ENCODE measurements at regions not wholly inside any gene's neighbourhood (a gene's known extent, or its start where the extent isn't known, plus 50 kb on each side); places are given as distances from the start of the nearest gene placed in this dataset.

DNA sequence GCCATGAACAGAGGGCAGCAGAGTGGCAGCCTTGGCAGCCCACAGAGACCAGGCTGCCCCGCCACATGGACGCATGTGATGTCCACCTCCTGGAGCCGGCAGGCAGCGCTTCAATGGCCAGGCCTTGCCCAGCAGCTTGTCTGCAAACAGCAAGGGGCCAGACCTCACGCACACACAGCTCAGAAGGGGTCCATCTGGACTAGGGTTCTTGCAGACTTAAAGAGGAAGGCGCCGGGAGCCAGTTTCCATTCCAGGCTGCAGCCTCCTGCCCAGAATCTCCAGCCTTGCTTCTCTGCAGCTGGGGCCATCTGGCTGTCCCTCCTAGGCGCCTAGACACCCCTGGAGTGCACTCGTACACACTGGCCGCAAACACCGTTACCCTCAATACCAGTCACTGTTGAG is 91.9 kb upstream of the TMEM45B start:
- FAIRE-seq: no peak
- TF ChIP-seq POLR2AphosphoS5 (IDR thresholded peaks at IDR 0.05; ENCODE audit: low read depth, low read length) (no peak), POLR2A (IDR thresholded peaks at IDR 0.05; ENCODE audit: low read depth, low read length) (no peak), SPI1 (IDR thresholded peaks at IDR 0.05; ENCODE audit: low read depth, low read length) (no peak), PAX5 (IDR thresholded peaks at IDR 0.05; ENCODE audit: insufficient read depth, low read length, severe bottlenecking) (no peak), POU2F2 (IDR thresholded peaks at IDR 0.05; ENCODE audit: low read depth, low read length) (no peak), TAF1 (IDR thresholded peaks at IDR 0.05; ENCODE audit: low read depth, low read length) (no peak)
- DNase-seq (ENCODE audit: insufficient read length, low spot score): no peak

DNA sequence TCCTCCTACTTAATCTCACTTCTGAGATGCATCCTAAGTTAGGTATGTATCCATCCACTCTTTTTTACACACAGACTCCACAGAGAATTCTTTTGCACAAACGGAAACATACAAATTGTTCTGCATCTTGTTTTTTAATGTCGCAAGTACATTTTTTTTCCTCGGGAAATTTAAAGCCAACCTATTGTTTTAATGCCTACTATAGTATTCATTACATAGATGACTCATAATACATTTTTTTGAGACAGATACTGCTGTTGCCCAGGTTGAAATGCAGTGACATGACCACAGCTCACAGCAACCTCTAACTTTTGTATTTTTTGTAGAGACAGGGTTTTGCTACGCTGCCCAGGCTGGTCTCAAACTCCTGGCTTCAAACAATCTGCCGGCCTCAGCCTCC is 90.8 kb upstream of the TMEM45B start:
- DNase-seq (ENCODE audit: insufficient read length, low spot score) (no peak), FAIRE-seq (no peak)
- no peak for TF ChIP-seq POLR2A (IDR thresholded peaks at IDR 0.05; ENCODE audit: low read depth, low read length)
- TF ChIP-seq TAF1 (IDR thresholded peaks at IDR 0.05; ENCODE audit: low read depth, low read length): no peak
- no peak for TF ChIP-seq POU2F2 (IDR thresholded peaks at IDR 0.05; ENCODE audit: low read depth, low read length)
- no peak for TF ChIP-seq POLR2AphosphoS5 (IDR thresholded peaks at IDR 0.05; ENCODE audit: low read depth, low read length)
- TF ChIP-seq SPI1 (IDR thresholded peaks at IDR 0.05; ENCODE audit: low read depth, low read length): no peak
- no peak for TF ChIP-seq PAX5 (IDR thresholded peaks at IDR 0.05; ENCODE audit: insufficient read depth, low read length, severe bottlenecking)

DNA sequence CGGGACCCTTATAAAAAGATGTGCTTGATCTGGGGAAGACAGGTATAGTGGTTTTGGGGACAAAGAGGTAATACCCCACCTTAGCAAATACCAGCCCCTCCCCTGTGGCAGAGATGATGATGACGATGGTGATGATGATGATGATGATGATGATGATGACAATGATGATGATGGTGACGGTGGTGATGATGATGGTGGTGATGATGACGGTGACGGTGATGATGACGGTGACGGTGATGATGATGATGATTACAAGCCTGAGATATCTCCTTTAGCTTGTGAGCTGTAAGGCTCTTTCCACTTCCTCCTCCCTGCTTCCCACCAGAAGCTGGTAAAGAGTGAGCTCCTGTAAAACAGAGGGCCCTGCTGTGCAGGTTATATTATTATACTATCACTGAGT is 89.5 kb upstream of the TMEM45B start:
- TF ChIP-seq TAF1 (IDR thresholded peaks at IDR 0.05; ENCODE audit: low read depth, low read length) (no peak), POLR2AphosphoS5 (IDR thresholded peaks at IDR 0.05; ENCODE audit: low read depth, low read length) (no peak), PAX5 (IDR thresholded peaks at IDR 0.05; ENCODE audit: insufficient read depth, low read length, severe bottlenecking) (no peak), POLR2A (IDR thresholded peaks at IDR 0.05; ENCODE audit: low read depth, low read length) (no peak), POU2F2 (IDR thresholded peaks at IDR 0.05; ENCODE audit: low read depth, low read length) (no peak)
- FAIRE-seq: no peak

DNA sequence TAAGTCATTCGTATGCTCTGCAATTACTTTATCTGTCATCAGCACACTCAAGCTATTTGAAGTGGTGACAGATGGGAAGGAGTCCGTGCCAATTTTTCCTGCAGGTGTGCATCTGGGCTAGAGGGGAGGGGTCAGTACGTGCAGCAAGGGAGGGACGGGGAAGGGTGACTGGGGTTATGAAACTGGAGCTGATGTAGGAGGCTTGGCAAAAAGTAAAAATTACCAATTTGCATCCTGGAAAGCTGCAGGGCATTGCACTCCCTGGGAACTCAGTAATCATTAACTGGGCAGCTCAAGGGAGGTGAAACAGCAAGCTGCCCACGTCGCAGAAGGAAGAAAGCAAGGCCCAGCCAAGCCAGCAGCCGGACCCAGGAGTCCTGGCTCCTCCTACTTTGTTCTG is 87.1 kb upstream of the TMEM45B start:
- DNase-seq (ENCODE audit: insufficient read length, low spot score) (no peak), FAIRE-seq (no peak)
- TF ChIP-seq PAX5 (IDR thresholded peaks at IDR 0.05; ENCODE audit: insufficient read depth, low read length, severe bottlenecking) (no peak), SPI1 (IDR thresholded peaks at IDR 0.05; ENCODE audit: low read depth, low read length) (no peak), POLR2AphosphoS5 (IDR thresholded peaks at IDR 0.05; ENCODE audit: low read depth, low read length) (no peak), TAF1 (IDR thresholded peaks at IDR 0.05; ENCODE audit: low read depth, low read length) (no peak), POLR2A (IDR thresholded peaks at IDR 0.05; ENCODE audit: low read depth, low read length) (no peak), POU2F2 (IDR thresholded peaks at IDR 0.05; ENCODE audit: low read depth, low read length) (no peak)

More for the DNA sequence above, 89.5 kb upstream of the TMEM45B start:
- no peak for DNase-seq (ENCODE audit: insufficient read length, low spot score)

DNA sequence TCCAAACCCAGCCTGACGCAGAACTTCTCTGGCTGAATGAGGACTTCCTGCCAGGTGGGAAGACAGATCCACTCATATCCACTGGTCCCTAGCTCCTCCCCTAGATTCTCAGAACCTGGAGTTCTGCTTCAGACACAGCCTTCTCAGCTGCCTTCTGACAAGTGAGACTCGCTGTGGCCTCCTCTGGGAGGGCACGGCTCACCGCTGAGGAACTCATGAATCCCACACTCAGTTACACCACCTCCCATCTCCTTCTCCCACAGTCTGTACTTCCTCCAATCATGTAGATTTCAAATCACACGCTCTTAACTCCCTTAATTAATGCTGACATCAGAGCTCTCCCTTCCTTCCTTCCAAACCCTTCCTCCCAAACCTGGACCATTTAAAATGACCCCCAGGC is 86.4 kb upstream of the TMEM45B start:
- TF ChIP-seq POLR2A (IDR thresholded peaks at IDR 0.05; ENCODE audit: low read depth, low read length): no peak
- no peak for TF ChIP-seq POLR2AphosphoS5 (IDR thresholded peaks at IDR 0.05; ENCODE audit: low read depth, low read length)
- no peak for TF ChIP-seq PAX5 (IDR thresholded peaks at IDR 0.05; ENCODE audit: insufficient read depth, low read length, severe bottlenecking)
- no peak for TF ChIP-seq POU2F2 (IDR thresholded peaks at IDR 0.05; ENCODE audit: low read depth, low read length)
- TF ChIP-seq SPI1 (IDR thresholded peaks at IDR 0.05; ENCODE audit: low read depth, low read length): no peak
- TF ChIP-seq TAF1 (IDR thresholded peaks at IDR 0.05; ENCODE audit: low read depth, low read length): no peak
- no peak for FAIRE-seq

DNA sequence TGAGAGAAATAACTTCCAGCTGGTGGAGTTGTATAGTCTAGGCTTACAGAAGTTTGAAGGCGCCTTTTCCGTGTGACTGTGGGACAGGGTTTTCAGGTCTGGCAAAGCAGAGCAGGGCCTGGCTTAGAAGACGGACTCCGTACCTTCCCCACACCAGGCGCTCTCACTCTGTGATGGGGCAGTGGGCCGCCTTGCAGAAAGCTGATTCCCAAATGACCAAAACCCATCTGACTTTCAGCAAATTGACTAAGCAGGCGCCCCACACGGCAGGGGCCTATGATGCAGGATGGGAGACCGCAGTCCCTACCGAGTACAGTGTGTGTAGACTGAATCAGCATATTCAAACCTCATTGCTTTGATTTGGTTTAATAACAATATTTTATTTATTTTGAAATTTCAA is 85.8 kb upstream of the TMEM45B start:
- FAIRE-seq (no peak), DNase-seq (ENCODE audit: insufficient read length, low spot score) (no peak)
- TF ChIP-seq POU2F2 (IDR thresholded peaks at IDR 0.05; ENCODE audit: low read depth, low read length) (no peak), SPI1 (IDR thresholded peaks at IDR 0.05; ENCODE audit: low read depth, low read length) (no peak), TAF1 (IDR thresholded peaks at IDR 0.05; ENCODE audit: low read depth, low read length) (no peak), POLR2A (IDR thresholded peaks at IDR 0.05; ENCODE audit: low read depth, low read length) (no peak), POLR2AphosphoS5 (IDR thresholded peaks at IDR 0.05; ENCODE audit: low read depth, low read length) (no peak), PAX5 (IDR thresholded peaks at IDR 0.05; ENCODE audit: insufficient read depth, low read length, severe bottlenecking) (no peak)

More for the DNA sequence above, 86.4 kb upstream of the TMEM45B start:
- no peak for DNase-seq (ENCODE audit: insufficient read length, low spot score)

DNA sequence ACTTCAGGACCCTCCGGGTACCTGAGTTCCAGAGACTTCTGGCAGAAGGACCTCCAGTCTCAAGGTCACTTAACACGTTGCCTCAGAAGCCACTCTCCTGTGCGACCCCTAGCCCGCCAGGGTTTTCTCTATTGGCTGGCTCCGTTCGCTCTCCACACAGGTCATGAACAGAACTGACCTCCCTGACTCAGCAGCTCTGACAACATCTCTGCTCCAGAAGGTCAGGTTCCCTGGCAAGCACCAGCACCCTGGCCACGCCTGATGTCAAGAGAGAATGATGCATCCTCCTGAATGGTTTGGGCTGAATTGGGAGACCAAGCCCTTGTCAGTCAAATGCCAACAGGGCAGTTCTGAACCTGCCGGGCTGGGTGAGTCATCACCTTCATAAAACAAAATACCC is 84.3 kb upstream of the TMEM45B start:
- TF ChIP-seq POLR2A (IDR thresholded peaks at IDR 0.05; ENCODE audit: low read depth, low read length) (no peak), POU2F2 (IDR thresholded peaks at IDR 0.05; ENCODE audit: low read depth, low read length) (no peak), PAX5 (IDR thresholded peaks at IDR 0.05; ENCODE audit: insufficient read depth, low read length, severe bottlenecking) (no peak), TAF1 (IDR thresholded peaks at IDR 0.05; ENCODE audit: low read depth, low read length) (no peak), POLR2AphosphoS5 (IDR thresholded peaks at IDR 0.05; ENCODE audit: low read depth, low read length) (no peak), SPI1 (IDR thresholded peaks at IDR 0.05; ENCODE audit: low read depth, low read length) (no peak)
- no peak for DNase-seq (ENCODE audit: insufficient read length, low spot score)
- no peak for FAIRE-seq

DNA sequence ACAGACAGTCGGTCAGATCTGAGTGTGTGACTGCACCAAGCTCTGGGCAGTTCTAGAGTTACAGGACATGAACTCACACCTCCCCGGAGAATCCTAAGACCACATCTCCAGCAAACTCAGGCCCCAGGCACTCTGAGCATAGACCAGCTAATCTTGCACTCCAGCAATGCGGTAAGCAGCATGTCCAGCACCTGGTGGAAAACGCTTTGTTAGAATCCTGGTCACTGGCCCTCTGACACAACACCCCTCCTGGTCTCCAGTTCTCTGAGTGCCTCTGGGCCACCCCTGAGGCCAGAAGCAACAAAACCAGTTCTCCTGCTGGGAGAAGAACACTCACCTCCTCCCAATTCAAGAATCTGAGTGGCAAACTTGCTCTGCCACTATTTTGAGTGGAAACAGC is 82.7 kb upstream of the TMEM45B start:
- no peak for DNase-seq (ENCODE audit: insufficient read length, low spot score)
- FAIRE-seq: no peak
- no peak for TF ChIP-seq POU2F2 (IDR thresholded peaks at IDR 0.05; ENCODE audit: low read depth, low read length)
- no peak for TF ChIP-seq SPI1 (IDR thresholded peaks at IDR 0.05; ENCODE audit: low read depth, low read length)
- no peak for TF ChIP-seq POLR2A (IDR thresholded peaks at IDR 0.05; ENCODE audit: low read depth, low read length)
- no peak for TF ChIP-seq PAX5 (IDR thresholded peaks at IDR 0.05; ENCODE audit: insufficient read depth, low read length, severe bottlenecking)
- TF ChIP-seq POLR2AphosphoS5 (IDR thresholded peaks at IDR 0.05; ENCODE audit: low read depth, low read length): no peak
- TF ChIP-seq TAF1 (IDR thresholded peaks at IDR 0.05; ENCODE audit: low read depth, low read length): no peak

DNA sequence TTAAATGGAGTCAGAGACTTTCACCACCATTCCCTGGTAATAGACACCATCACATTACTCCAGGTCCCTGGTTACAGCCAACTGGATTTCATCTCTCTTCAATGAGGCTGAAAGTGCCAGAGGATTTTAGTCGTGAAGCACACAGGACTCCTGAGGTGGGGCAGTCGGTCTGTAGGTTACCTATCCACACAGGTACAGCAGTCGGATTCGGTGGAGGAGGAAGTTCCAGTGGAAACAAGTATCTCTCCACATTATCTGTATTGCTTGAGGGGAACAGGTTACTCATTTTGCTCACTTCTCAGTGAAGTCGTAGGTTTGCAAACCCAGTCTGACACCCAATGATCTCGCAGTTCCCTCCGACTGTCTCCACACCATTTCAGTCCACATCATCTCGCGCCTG is 82.3 kb upstream of the TMEM45B start:
- TF ChIP-seq POLR2A (IDR thresholded peaks at IDR 0.05; ENCODE audit: low read depth, low read length): no peak
- no peak for TF ChIP-seq PAX5 (IDR thresholded peaks at IDR 0.05; ENCODE audit: insufficient read depth, low read length, severe bottlenecking)
- TF ChIP-seq SPI1 (IDR thresholded peaks at IDR 0.05; ENCODE audit: low read depth, low read length): no peak
- no peak for TF ChIP-seq POLR2AphosphoS5 (IDR thresholded peaks at IDR 0.05; ENCODE audit: low read depth, low read length)
- no peak for TF ChIP-seq TAF1 (IDR thresholded peaks at IDR 0.05; ENCODE audit: low read depth, low read length)
- no peak for TF ChIP-seq POU2F2 (IDR thresholded peaks at IDR 0.05; ENCODE audit: low read depth, low read length)
- DNase-seq (ENCODE audit: insufficient read length, low spot score): no peak
- no peak for FAIRE-seq

DNA sequence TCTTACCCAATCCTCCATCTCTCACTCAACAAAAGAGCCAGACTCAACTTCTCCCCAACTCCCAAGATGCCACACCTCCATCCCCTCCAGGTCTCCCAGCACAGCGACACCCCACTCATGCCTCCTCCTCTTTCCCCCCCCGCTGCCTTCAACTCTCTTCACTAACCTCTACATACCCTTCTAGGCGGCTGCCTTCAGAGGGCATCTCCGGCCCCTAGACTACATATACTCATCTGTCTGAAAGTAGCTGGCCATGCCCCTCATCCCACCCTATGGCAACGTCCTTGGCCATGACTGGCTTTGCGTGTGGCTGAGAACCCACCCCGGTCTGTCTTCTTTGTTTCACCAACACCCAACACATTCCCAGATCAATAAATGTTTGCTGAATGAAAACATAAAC is 81.7 kb upstream of the TMEM45B start:
- FAIRE-seq (no peak), DNase-seq (ENCODE audit: insufficient read length, low spot score) (no peak)
- TF ChIP-seq SPI1 (IDR thresholded peaks at IDR 0.05; ENCODE audit: low read depth, low read length) (no peak), POLR2A (IDR thresholded peaks at IDR 0.05; ENCODE audit: low read depth, low read length) (no peak), TAF1 (IDR thresholded peaks at IDR 0.05; ENCODE audit: low read depth, low read length) (no peak), POU2F2 (IDR thresholded peaks at IDR 0.05; ENCODE audit: low read depth, low read length) (no peak), PAX5 (IDR thresholded peaks at IDR 0.05; ENCODE audit: insufficient read depth, low read length, severe bottlenecking) (no peak), POLR2AphosphoS5 (IDR thresholded peaks at IDR 0.05; ENCODE audit: low read depth, low read length) (no peak)
